ENCODE measurements at regions not wholly inside any gene's neighbourhood (a gene's known extent, or its start where the extent isn't known, plus 50 kb on each side); places are given as distances from the start of the nearest gene placed in this dataset.
"Not testable (repeated sequence)": the region's sequence is repeated elsewhere in the genome, so short reads cannot be mapped to it uniquely, and the experiment has no call there.

DNA sequence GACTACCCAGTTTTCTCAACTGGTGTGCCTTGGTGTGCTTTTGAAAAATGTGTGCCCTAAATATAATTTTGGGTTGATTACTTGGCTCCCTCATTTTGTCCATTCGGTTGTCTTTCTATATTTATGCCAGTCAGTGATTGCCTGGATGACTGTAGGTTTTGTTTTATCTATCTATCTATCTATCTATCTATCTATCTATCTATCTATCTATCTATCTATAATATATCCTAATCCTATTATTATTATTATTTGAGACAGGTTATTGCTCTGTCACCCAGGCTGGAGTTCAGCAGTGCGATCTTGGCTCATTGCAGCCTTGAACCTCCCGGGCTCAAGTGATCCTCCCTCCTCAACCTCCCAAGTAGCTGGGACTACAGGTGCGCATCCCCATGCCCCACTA, 111.4 kb upstream of the GRK3 start:
- no peak for DNase-seq (ENCODE audit: low read depth)

DNA sequence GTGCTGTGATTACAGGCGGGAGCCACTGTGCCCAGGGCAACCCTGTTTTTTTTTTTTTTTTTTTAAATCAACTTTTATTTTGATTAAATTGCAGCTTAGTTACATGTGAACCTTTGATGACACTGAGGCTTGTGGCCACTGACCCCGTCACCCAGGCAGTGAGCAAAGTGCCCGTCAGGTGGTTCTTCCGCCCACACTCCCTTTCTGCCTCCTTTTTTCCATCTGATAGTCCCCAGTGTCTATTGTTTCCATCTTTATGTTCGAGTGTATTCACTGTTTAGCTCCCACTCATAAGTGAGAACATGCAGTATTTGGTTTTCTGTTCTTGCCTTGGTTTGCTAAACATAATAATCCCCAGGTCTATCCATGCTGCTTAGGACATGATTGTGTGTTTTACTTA, 110.9 kb upstream of the GRK3 start:
- no peak for DNase-seq (ENCODE audit: low read depth)

- DNase-seq (ENCODE audit: low read depth): not testable (repeated sequence)
Measured at GRCh38 chr22:25456300-25457043, 108.0 kb upstream of the GRK3 start.

DNA sequence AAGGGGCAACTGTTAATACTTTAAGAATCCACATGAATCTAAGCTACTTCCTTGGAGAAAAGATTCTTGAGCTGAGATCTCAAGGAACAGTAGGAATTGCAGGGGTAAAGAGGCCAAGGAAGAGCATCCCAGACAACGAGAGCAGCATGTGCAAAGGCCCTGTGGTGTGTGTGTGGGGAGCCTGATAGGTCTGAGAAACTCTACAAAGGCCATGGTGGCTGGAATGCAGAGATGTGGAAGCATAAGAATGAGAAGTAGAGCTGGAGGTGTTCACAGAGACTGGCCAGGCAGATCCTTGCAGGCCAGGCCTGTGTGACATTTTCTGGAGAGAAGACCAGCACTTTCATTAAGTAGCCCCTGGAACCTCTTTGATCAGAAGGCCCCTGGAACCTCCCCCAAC, 105.8 kb upstream of the GRK3 start:
- not testable (repeated sequence) for DNase-seq (ENCODE audit: low read depth)

GRCh38 chr22:25460682-25461081, 103.8 kb upstream of the GRK3 start:
- not testable (repeated sequence) for DNase-seq (ENCODE audit: low read depth)

- DNase-seq (ENCODE audit: low read depth): no peak
Measured at GRCh38 chr22:25461301-25461700, 103.2 kb upstream of the GRK3 start.

- DNase-seq (ENCODE audit: low read depth): peak; percentile 85
Measured at GRCh38 chr22:25462474-25463346, 101.8 kb upstream of the GRK3 start.

- DNase-seq (ENCODE audit: low read depth): not testable (repeated sequence)
Measured at GRCh38 chr22:25463347-25463628, 101.2 kb upstream of the GRK3 start.

GRCh38 chr22:25464326-25464725, 100.1 kb upstream of the GRK3 start:
- not testable (repeated sequence) for DNase-seq (ENCODE audit: low read depth)

DNA sequence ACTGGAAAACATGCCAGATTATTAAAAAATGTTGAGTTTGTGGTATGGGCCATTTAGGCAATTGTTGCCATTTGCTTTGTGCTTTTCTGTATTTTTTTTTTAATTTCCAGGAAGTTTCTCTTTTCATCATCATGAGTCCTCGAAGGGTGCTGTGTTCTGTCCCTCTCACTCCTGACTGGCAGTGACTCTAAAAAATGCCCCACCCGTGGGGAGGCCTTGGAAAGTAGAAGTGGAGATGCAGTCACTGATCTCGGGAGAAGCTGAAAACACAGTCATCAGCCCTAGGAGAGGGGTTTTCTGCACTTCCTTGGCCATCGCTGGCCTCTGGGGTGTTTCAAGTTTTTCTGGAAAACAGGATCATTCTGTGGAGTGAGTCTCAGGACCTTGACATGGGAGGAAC, 98.5 kb upstream of the GRK3 start:
- no peak for DNase-seq (ENCODE audit: low read depth)

GRCh38 chr22:25472382-25472781, 92.1 kb upstream of the GRK3 start:
- no peak for DNase-seq (ENCODE audit: low read depth)

DNA sequence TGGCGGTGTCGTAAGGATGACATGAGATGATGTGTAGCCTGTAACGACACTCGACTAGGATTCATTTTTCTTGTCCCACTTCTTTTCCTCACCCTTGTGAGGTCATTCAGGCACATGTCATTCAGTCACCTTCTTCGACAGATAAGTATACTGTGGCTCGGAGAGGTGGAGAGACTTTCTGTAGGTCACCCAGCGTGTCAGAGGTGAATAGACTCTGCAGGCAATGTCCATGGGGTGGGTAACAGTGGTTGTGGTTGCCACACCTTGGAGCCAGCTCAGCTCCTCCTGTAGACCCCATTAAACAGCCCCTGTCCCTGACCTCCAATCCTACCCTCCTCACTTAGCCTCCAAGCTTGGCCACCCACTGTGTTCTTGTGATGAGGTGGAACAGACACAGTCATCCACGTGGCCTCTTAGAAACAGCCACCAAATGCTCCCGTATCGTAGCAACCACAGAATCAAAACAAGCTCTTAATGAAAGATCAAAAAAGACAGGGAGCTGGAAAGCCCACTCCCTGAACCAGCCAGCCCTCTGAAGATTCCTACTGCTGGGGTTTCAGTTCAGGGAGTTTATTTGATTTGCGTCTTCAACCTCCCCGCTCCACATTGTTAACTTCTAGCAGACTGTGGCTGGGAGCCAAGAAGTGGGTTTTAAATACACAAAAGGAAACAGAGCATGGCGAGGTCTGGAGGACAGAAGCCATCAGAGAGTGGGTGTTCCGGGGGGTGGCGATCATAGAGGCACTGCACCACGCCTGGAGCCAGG, 89.0 kb upstream of the GRK3 start:
- DNase-seq (ENCODE audit: low read depth): peak; percentile 25

DNA sequence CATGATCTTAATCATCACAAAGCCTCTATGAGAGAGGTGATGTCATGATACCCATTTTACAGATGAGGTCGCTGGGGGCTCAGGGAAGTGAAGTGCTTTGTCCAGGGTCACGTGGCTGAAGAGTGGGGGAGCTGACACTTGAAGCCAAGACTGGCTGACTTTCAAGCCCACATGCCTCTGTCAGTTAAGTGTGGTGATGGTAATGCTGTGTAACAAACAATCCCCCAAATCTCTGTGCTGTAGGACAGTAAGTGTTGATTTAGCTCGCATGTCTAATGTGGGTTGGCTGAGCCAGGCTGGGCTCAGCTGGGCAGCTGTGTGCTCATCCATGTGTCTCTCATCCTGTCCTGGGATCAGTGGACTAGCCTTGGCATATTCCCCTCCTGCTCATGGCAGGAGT, 87.1 kb upstream of the GRK3 start:
- DNase-seq (ENCODE audit: low read depth): no peak

DNA sequence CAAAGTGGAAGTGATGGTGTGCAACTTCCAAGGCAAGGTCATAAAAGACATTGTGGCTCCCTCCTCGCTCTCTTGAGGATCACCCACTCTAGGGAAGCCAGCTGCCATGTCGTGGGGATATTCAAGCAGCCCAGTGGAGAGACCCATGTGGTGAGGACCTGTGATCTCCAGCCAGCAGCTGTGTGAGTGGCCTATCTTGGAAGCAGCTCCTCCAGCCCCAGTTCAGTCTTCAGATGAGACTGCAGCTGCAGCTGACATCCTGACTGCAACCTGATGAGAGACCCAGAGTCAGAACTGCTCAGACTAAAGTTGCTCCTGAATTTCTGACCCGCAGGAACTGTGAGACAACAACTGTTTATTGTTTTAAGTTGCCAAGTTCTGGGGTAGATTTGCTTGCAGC, 86.4 kb upstream of the GRK3 start:
- peak; percentile 71 for DNase-seq (ENCODE audit: low read depth)

- peak; percentile 83 for DNase-seq (ENCODE audit: low read depth)
Measured at GRCh38 chr22:25478528-25478927, 85.9 kb upstream of the GRK3 start.

GRCh38 chr22:25480868-25481267, 83.6 kb upstream of the GRK3 start:
- not testable (repeated sequence) for DNase-seq (ENCODE audit: low read depth)

DNA sequence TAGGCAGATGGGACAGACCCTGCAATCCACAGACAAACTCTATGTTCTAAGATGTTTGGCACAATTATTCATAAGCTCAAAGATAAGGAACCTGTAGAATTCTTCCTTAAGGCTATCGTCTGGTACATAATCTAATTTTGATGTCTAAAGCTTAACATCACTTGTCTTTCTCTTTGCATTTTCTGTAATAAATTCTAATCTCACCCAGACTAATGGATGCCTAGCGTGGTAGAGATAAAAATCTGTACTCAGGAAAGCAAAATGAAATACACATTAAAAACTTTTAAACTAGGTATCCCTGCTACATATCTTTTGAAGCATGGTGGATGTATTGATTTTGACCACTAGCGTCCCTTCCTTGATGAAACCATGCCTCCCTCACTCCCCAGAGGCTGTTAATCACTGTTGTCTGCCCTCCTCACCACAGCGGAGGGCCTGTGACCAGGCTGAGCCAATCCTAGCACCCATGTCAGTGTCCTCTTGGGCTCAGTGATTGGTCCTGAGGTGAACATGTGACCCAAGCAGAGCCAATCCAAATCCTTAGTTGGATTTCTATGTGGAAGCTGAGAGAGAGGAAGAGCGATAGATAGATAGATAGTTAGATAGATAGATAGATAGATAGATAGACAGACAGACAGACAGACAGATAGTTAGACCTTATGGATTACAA, 82.2 kb upstream of the GRK3 start:
- no peak for DNase-seq (ENCODE audit: low read depth)

DNA sequence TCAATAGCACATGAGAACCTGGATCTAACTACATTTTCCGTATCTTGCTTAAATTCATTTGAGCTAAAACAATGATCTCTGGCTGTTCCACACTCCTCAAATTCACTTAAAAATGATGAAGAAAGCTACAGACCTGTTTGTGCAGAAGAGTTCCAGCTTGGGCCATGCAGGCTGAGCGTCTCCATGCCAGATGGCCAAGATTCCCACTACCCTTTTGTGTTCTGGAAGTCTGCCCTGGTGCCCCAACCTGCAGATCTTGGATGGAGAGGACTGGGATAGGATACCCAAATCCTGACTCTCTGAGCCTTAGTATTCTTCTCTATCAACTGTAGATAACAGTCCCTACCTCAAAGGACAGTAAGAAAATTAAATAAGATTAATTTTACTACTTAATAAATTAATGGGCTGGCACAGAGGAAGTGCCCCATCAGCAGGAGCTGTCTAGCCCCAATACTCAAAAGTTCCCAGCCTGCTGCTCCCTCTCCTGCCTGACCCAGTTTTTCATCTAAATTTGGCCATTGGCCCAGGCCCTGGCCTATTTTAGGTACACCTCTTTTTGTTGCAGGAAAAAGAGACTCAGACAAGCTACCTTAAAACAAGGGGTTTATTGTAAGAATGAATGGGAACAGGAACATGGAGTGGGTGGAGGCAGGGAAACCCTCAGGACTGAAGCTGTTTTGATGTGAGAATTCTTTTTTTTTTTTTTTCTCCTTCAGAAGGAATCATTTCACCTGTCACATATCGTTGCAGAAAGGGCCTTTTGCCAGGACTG, 81.4 kb upstream of the GRK3 start:
- peak; percentile 12 for DNase-seq (ENCODE audit: low read depth)

GRCh38 chr22:25483931-25484330, 80.5 kb upstream of the GRK3 start:
- no peak for DNase-seq (ENCODE audit: low read depth)

DNA sequence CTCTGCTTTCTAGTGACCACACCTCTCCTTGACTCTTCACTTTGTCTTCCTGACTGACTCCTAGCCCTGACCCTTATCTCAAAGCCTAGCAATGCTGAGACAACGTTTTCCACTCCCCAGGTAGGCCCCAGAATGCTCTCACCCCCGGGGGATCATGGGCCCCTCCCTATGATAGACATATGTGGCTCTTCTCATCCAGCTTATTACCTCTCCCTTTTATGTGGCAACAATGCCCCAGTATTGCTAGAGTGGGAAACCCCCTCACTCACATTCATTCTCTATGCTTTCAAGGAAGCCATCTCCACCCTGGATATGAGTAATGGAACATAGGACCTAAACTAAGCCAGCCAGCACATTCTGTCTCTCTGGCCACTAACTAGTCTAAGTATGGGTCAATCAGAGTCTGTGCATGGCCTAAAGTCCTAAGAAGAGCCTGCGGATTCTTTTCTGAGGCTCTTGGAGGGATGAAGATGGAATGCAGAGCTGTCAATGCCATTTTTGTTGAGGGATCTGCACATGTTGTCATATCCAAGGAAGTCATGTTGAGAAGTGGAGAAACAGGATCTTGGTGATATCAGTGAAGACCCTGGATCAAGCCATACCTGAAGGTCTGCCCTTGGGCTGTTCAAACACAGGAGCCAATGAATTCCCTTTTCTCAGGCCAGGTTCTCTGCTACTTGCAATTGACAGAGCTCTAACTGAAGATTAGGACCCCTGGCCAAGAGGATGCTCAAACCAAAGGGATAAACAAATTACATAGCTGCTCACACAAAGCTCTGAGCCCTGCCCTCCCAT, 79.8 kb upstream of the GRK3 start:
- DNase-seq (ENCODE audit: low read depth): no peak

All from myocyte (in vitro differentiated cells).